ENCODE measurements at regions not wholly inside any gene's neighbourhood (a gene's known extent, or its start where the extent isn't known, plus 50 kb on each side); places are given as distances from the start of the nearest gene placed in this dataset.

- DNase-seq (ENCODE audit: extremely low read depth, low read depth), result no peak
- TF ChIP-seq, protein P1, sequence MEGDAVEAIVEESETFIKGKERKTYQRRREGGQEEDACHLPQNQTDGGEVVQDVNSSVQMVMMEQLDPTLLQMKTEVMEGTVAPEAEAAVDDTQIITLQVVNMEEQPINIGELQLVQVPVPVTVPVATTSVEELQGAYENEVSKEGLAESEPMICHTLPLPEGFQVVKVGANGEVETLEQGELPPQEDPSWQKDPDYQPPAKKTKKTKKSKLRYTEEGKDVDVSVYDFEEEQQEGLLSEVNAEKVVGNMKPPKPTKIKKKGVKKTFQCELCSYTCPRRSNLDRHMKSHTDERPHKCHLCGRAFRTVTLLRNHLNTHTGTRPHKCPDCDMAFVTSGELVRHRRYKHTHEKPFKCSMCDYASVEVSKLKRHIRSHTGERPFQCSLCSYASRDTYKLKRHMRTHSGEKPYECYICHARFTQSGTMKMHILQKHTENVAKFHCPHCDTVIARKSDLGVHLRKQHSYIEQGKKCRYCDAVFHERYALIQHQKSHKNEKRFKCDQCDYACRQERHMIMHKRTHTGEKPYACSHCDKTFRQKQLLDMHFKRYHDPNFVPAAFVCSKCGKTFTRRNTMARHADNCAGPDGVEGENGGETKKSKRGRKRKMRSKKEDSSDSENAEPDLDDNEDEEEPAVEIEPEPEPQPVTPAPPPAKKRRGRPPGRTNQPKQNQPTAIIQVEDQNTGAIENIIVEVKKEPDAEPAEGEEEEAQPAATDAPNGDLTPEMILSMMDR (IDR thresholded peaks at IDR 0.05; ENCODE audit: low read depth, low read length), result no peak
These were observed 439.1 kb downstream of the PLA2G4A start for GRCh38 chr1:187267827-187268226.

DNA sequence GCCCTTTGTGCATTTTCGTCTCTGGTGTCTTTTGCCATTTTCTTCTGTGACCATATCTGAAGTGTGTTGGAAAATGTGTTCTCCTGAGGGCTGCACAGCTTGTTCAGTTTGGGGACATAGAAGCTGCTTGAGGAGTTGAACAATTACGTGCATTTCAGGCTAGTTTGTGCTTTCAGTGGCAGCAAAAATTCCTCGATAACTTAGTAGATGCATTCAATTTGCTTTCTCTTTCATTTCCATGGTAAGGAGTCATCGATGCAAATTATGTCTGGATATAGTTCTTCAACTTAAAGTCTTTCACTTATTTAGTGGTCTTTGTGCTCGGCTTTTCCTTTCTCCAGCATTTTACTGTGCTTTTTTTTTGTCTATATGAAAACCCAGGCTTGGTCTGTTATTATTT is 441.5 kb downstream of the PLA2G4A start:
- TF ChIP-seq, protein P1 (IDR thresholded peaks at IDR 0.05; ENCODE audit: low read depth, low read length), result no peak
- DNase-seq (ENCODE audit: extremely low read depth, low read depth), result no peak

GRCh38 chr1:187275346-187275745 is 446.6 kb downstream of the PLA2G4A start:
- TF ChIP-seq, protein P1 (IDR thresholded peaks at IDR 0.05; ENCODE audit: low read depth, low read length), result no peak
- no peak for DNase-seq (ENCODE audit: extremely low read depth, low read depth)

GRCh38 chr1:187275985-187276575 is 447.3 kb downstream of the PLA2G4A start:
- no peak for DNase-seq (ENCODE audit: extremely low read depth, low read depth)
- TF ChIP-seq, protein P1 (IDR thresholded peaks at IDR 0.05; ENCODE audit: low read depth, low read length), result no peak

GRCh38 chr1:187276677-187277076 is 447.9 kb downstream of the PLA2G4A start:
- DNase-seq (ENCODE audit: extremely low read depth, low read depth), result no peak
- TF ChIP-seq, protein P1 (IDR thresholded peaks at IDR 0.05; ENCODE audit: low read depth, low read length), result no peak

DNA sequence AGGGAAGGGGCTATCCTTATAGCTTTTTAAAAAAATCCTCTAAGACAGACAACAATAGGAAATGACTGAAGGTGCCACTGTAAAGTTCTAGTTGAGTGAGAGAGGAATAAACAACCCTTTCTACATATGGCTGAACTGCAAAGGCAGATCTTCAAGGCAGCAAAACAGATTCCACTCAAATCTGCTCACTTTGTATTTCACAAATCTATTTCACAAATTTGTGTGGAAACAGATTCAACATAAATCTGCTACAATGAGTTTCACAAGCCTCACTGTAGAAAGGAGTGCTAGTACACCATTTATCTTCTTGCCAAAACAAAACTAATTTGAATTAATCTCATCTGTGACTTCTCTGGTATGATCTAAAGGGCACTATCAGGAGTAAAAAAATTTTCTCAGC is 451.3 kb downstream of the PLA2G4A start:
- TF ChIP-seq, protein P1 (IDR thresholded peaks at IDR 0.05; ENCODE audit: low read depth, low read length), result no peak
- no peak for DNase-seq (ENCODE audit: extremely low read depth, low read depth)

GRCh38 chr1:187281085-187281484 is 452.3 kb downstream of the PLA2G4A start:
- TF ChIP-seq, protein P1 (IDR thresholded peaks at IDR 0.05; ENCODE audit: low read depth, low read length), result no peak
- DNase-seq (ENCODE audit: extremely low read depth, low read depth), result no peak
